ENCODE measurements at regions not wholly inside any gene's neighbourhood (a gene's known extent, or its start where the extent isn't known, plus 50 kb on each side); places are given as distances from the start of the nearest gene placed in this dataset.
A peak's percentile ranks its signal among the peaks of the same experiment; 100 is the strongest.

DNA sequence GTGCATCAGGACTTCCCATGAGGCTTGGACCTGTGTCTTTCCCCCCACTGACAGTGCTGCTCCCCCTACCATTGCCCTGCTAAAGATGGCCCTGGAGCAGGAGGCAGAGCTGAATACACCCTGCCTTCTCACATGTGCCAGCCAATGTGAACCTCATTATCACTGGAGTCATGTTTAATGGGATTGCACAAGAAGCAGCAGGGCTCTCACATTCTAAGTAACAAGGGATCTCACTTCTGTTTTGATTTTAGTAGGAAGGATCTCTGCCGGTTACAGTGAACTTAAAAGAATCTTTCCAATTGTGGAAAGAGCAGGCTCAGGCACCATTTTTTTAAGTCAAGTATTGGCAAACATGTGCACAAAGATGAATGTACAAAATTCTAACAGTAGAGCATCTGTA is 322.1 kb upstream of the MEX3C start:
- Mint-ChIP-seq H3K4me1 (peaks cover 45% of the 10 kb centered on the region), H3K36me3 (peaks cover 3% of the 10 kb centered on the region; the same call in 1 of the 2 replicates), H3K4me3 (no peak overlapping the region), H3K27ac (no peak overlapping the region), H3K9me3 (peaks cover 14% of the 10 kb centered on the region), H3K27me3 (ENCODE audit: low read depth) (no peaks in the 10 kb centered on the region)
- ChIA-PET CTCF (no interaction called here), POLR2A (no interaction called here)
- TF ChIP-seq, protein P1, sequence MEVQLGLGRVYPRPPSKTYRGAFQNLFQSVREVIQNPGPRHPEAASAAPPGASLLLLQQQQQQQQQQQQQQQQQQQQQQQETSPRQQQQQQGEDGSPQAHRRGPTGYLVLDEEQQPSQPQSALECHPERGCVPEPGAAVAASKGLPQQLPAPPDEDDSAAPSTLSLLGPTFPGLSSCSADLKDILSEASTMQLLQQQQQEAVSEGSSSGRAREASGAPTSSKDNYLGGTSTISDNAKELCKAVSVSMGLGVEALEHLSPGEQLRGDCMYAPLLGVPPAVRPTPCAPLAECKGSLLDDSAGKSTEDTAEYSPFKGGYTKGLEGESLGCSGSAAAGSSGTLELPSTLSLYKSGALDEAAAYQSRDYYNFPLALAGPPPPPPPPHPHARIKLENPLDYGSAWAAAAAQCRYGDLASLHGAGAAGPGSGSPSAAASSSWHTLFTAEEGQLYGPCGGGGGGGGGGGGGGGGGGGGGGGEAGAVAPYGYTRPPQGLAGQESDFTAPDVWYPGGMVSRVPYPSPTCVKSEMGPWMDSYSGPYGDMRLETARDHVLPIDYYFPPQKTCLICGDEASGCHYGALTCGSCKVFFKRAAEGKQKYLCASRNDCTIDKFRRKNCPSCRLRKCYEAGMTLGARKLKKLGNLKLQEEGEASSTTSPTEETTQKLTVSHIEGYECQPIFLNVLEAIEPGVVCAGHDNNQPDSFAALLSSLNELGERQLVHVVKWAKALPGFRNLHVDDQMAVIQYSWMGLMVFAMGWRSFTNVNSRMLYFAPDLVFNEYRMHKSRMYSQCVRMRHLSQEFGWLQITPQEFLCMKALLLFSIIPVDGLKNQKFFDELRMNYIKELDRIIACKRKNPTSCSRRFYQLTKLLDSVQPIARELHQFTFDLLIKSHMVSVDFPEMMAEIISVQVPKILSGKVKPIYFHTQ (CRISPR knock-in tag; IDR thresholded peaks at IDR 0.05), result no peak
- TF ChIP-seq ETV6 (CRISPR knock-in tag; IDR thresholded peaks at IDR 0.05) (no peak), KAT7 (CRISPR knock-in tag; IDR thresholded peaks at IDR 0.05; ENCODE audit: borderline replicate concordance) (no peak), ZNF671 (CRISPR knock-in tag; IDR thresholded peaks at IDR 0.05) (no peak), CREB1 (CRISPR knock-in tag; IDR thresholded peaks at IDR 0.05) (no peak)
- TF ChIP-seq, protein P2, sequence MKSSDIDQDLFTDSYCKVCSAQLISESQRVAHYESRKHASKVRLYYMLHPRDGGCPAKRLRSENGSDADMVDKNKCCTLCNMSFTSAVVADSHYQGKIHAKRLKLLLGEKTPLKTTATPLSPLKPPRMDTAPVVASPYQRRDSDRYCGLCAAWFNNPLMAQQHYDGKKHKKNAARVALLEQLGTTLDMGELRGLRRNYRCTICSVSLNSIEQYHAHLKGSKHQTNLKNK (CRISPR knock-in tag; IDR thresholded peaks at IDR 0.05), result no peak
- TF ChIP-seq, protein P3, sequence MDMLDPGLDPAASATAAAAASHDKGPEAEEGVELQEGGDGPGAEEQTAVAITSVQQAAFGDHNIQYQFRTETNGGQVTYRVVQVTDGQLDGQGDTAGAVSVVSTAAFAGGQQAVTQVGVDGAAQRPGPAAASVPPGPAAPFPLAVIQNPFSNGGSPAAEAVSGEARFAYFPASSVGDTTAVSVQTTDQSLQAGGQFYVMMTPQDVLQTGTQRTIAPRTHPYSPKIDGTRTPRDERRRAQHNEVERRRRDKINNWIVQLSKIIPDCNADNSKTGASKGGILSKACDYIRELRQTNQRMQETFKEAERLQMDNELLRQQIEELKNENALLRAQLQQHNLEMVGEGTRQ (CRISPR knock-in tag; IDR thresholded peaks at IDR 0.05), result no peak
- no peak for ATAC-seq
- no peak for DNase-seq (ENCODE audit: low spot score)

DNA sequence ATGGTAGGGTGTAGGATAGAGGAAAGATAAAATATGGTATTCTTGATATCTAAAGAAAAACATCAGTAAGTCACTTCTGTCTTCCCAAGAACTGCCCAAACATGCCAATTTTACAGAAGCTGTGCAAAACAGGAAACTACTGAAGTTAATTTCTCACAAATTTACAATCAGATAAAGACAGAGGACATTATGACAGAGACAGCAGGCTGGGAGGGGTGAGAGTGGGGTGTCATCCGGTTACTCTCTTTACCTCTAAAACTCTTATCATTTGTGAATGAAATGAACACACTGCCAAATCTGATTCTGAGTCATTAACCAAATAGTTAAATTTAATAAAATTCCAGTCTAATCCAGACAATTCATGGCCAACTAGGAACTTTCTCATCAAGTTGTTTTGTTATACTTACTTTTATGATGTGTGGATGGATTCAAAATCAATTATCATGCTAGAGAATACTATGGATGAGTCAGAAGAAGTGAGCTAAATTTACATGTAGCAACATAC is 323.2 kb upstream of the MEX3C start:
- H3K4me1 Mint-ChIP-seq, result peaks cover 44% of the 10 kb centered on the region
- H3K4me3 Mint-ChIP-seq, result no peak overlapping the region
- no peaks in the 10 kb centered on the region for H3K36me3 Mint-ChIP-seq
- no peaks in the 10 kb centered on the region for H3K27me3 Mint-ChIP-seq (ENCODE audit: low read depth)
- peaks cover 15% of the 10 kb centered on the region for H3K9me3 Mint-ChIP-seq
- TF ChIP-seq ZNF219 (CRISPR knock-in tag; IDR thresholded peaks at IDR 0.05; ENCODE audit: borderline replicate concordance) (no peak), IRF2 (CRISPR knock-in tag; IDR thresholded peaks at IDR 0.05; ENCODE audit: borderline replicate concordance, low read depth) (no peak), ESRRA (CRISPR knock-in tag; IDR thresholded peaks at IDR 0.05; ENCODE audit: borderline replicate concordance) (no peak), MXD4 (CRISPR knock-in tag; IDR thresholded peaks at IDR 0.05; ENCODE audit: borderline replicate concordance) (no peak)
- TF ChIP-seq, protein P4, sequence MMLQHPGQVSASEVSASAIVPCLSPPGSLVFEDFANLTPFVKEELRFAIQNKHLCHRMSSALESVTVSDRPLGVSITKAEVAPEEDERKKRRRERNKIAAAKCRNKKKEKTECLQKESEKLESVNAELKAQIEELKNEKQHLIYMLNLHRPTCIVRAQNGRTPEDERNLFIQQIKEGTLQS (CRISPR knock-in tag; conservative IDR thresholded peaks at IDR 0.05), result no peak
- DNase-seq (ENCODE audit: low spot score) (no peak), ATAC-seq (no peak)
- ChIA-PET CTCF (no interaction called here), POLR2A (no interaction called here)
- H3K27ac Mint-ChIP-seq, result no peak overlapping the region

DNA sequence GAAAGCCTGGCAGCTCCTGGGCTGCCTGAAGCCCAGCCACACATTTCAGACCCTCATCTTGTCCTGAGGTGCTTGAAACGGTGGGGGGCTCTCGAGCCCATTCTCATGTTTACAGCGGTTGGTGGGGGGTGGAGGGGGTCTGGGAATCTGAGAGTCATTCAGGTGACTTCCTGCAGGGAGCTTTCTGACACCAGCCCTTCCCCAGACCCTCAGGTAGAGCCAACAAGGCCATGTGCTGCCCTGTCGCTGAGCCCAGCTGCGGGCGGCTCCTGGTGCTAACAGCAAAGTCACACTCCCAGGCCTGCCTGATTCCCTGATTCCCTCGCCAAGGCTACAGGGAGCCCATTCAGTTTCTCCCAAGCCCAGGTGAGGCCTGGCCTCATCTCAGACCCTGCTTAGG is 324.9 kb upstream of the MEX3C start:
- no peak overlapping the region for H3K4me3 Mint-ChIP-seq
- H3K9me3 Mint-ChIP-seq, result peaks cover 8% of the 10 kb centered on the region
- CTCF ChIA-PET, result no interaction called here
- H3K27ac Mint-ChIP-seq, result 0 out of 2 replicates have a peak overlapping the region, but pooled peaks have one; percentile 22
- POLR2A ChIA-PET, result interaction anchor here (0.7 kb wide), 1 partner anchor 411 kb away, joined by 3 read pairs; no protein-coding TSS in a partner anchor
- peak; percentile 94 for ATAC-seq
- peaks cover 49% of the 10 kb centered on the region for H3K4me1 Mint-ChIP-seq
- H3K36me3 Mint-ChIP-seq, result no peaks in the 10 kb centered on the region
- no peak for TF ChIP-seq ATF1 (CRISPR knock-in tag; IDR thresholded peaks at IDR 0.05)
- TF ChIP-seq ETV6 (CRISPR knock-in tag; IDR thresholded peaks at IDR 0.05), result 0 out of 2 replicates have a peak, but pooled peaks have one; percentile 55
- 0 out of 2 replicates have a peak, but pooled peaks have one; percentile 46 for TF ChIP-seq ZNF423 (CRISPR knock-in tag; IDR thresholded peaks at IDR 0.05)
- peak; percentile 68; the same call in 1 of the 2 replicates for TF ChIP-seq FOXK1 (CRISPR knock-in tag; IDR thresholded peaks at IDR 0.05)
- TF ChIP-seq HMGA2 (CRISPR knock-in tag; IDR thresholded peaks at IDR 0.05), result no peak
- TF ChIP-seq, protein P5, sequence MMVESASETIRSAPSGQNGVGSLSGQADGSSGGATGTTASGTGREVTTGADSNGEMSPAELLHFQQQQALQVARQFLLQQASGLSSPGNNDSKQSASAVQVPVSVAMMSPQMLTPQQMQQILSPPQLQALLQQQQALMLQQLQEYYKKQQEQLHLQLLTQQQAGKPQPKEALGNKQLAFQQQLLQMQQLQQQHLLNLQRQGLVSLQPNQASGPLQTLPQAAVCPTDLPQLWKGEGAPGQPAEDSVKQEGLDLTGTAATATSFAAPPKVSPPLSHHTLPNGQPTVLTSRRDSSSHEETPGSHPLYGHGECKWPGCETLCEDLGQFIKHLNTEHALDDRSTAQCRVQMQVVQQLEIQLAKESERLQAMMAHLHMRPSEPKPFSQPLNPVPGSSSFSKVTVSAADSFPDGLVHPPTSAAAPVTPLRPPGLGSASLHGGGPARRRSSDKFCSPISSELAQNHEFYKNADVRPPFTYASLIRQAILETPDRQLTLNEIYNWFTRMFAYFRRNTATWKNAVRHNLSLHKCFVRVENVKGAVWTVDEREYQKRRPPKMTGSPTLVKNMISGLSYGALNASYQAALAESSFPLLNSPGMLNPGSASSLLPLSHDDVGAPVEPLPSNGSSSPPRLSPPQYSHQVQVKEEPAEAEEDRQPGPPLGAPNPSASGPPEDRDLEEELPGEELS (CRISPR knock-in tag; IDR thresholded peaks at IDR 0.05), result peak; percentile 45; the same call in 1 of the 2 replicates
- TF ChIP-seq, protein P6, sequence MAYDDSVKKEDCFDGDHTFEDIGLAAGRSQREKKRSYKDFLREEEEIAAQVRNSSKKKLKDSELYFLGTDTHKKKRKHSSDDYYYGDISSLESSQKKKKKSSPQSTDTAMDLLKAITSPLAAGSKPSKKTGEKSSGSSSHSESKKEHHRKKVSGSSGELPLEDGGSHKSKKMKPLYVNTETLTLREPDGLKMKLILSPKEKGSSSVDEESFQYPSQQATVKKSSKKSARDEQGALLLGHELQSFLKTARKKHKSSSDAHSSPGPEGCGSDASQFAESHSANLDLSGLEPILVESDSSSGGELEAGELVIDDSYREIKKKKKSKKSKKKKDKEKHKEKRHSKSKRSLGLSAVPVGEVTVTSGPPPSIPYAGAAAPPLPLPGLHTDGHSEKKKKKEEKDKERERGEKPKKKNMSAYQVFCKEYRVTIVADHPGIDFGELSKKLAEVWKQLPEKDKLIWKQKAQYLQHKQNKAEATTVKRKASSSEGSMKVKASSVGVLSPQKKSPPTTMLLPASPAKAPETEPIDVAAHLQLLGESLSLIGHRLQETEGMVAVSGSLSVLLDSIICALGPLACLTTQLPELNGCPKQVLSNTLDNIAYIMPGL (CRISPR knock-in tag; IDR thresholded peaks at IDR 0.05), result no peak
- TF ChIP-seq, protein P3 (CRISPR knock-in tag; IDR thresholded peaks at IDR 0.05), result 0 out of 2 replicates have a peak, but pooled peaks have one; percentile 8
- TF ChIP-seq, protein P7, sequence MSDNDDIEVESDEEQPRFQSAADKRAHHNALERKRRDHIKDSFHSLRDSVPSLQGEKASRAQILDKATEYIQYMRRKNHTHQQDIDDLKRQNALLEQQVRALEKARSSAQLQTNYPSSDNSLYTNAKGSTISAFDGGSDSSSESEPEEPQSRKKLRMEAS (CRISPR knock-in tag; IDR thresholded peaks at IDR 0.05), result peak; percentile 71
- DNase-seq (ENCODE audit: low spot score), result peak; percentile 46
- H3K27me3 Mint-ChIP-seq (ENCODE audit: low read depth), result no peaks in the 10 kb centered on the region
